K562 (cell line): ENCODE measurements at regions not wholly inside any gene's neighbourhood (a gene's known extent, or its start where the extent isn't known, plus 50 kb on each side); places are given as distances from the start of the nearest gene placed in this dataset.

ENCODE experiments used
- ATAC-seq: fragments of 200-7000 bp; cut with Tn5 transposase; 3 replicates; pipeline ENCODE4 v1.9.1; 2020; ENCODE audit warnings: moderate library complexity
- BruUV-seq: library from RNA; stranded (reverse); fragments of 400-500 nt; replicated peaks from 2 replicates; lab custom pipeline; 2021; lab: Mats Ljungman, UMichigan
- CTCF ChIA-PET: fragments of 300-600 bp; formaldehyde crosslinking; extraction: SDS; loops from one replicate; lab custom pipeline; 2021; ENCODE audit warnings: low intra/inter-chr PET ratio; lab: Yijun Ruan, JAX
- POLR2A ChIA-PET: fragments of 300-600, 350-650 bp; sonication (Branson Sonifier 250); formaldehyde crosslinking; extraction: SDS; loops from one replicate; lab custom pipeline; 2021; ENCODE audit warnings: antibody characterized with exemption, inconsistent platforms; lab: Yijun Ruan, JAX
- DNase-seq, 4 experiments: peaks; one replicate each; pipeline versions ENCODE4 v3.0.0 to v3.0.0-alpha.2; 2011 to 2018; ENCODE audit warnings: low spot score in 3 of 4, mixed read lengths in 3 of 4; ENCODE audit errors: extremely low read depth in 1 of 4
- FAIRE-seq: peaks from 2 replicates; lab custom pipeline; 2011; peaks lifted over from hg19 to GRCh38; lab: Jason Lieb, UNC
- H2AFZ ChIP-seq: 2 replicates; pipeline ENCODE4 v1.6.0; 2011; ENCODE audit warnings: low read depth, low read length, control low read depth, inconsistent platforms
- H3K27ac ChIP-seq: fragments of 200-600 bp; 3 replicates; pipeline ENCODE4 v1.8.0; 2011; ENCODE audit warnings: low read depth, mild to moderate bottlenecking, control low read depth, inconsistent platforms, low read length, moderate library complexity, mixed read lengths; ENCODE audit errors: extremely low read depth
- H3K27me3 ChIP-seq, 2 experiments: fragments of 300-600 bp in 1 of 2; 2 replicates in 1 of 2; 3 replicates in 1 of 2; pipeline versions ENCODE4 v1.6.0 to v1.8.0; 2011; ENCODE audit warnings: inconsistent platforms in 2 of 2, low read length in 2 of 2, mild to moderate bottlenecking in 1 of 2, mixed read lengths in 1 of 2, moderate library complexity in 1 of 2; ENCODE audit not compliant: control insufficient read depth in 2 of 2, insufficient read depth in 2 of 2
- H3K36me3 ChIP-seq: fragments of 300-600 bp; 3 replicates; pipeline ENCODE4 v1.8.0; 2011; ENCODE audit warnings: mild to moderate bottlenecking, low read length, inconsistent platforms; ENCODE audit not compliant: control insufficient read depth, insufficient read depth
- H3K4me1 ChIP-seq, 2 experiments: fragments of 200-600 bp in 1 of 2; replicated peaks in 1 of 2; 2 replicates in 1 of 2; 3 replicates in 1 of 2; pipeline versions ENCODE4 v1.5.1 to v1.8.0; 2011; ENCODE audit warnings: inconsistent platforms in 2 of 2, low read length in 2 of 2, mild to moderate bottlenecking in 1 of 2, mixed read lengths in 1 of 2, moderate library complexity in 1 of 2; ENCODE audit not compliant: control insufficient read depth in 2 of 2, insufficient read depth in 2 of 2
- H3K4me2 ChIP-seq: 2 replicates; pipeline ENCODE4 v1.6.1; 2011; ENCODE audit warnings: low read length, control low read depth, inconsistent platforms, mixed read lengths; ENCODE audit not compliant: insufficient read depth
- H3K4me3 ChIP-seq: fragments of 200-600 bp; sonication (generic), shearing (Covaris generic); 2 replicates; pipeline ENCODE4 v1.5.1; 2016; ENCODE audit warnings: control low read depth, inconsistent platforms
- H3K79me2 ChIP-seq: fragments of 200-600 bp; 3 replicates; pipeline ENCODE4 v1.8.0; 2011; ENCODE audit warnings: low read length, inconsistent platforms; ENCODE audit not compliant: control insufficient read depth, insufficient read depth
- H3K9ac ChIP-seq, 2 experiments: 2 replicates each; pipeline versions ENCODE4 v1.6.0 to v1.6.1; 2011; ENCODE audit warnings: low read depth in 2 of 2, low read length in 2 of 2, control low read depth in 1 of 2, inconsistent platforms in 1 of 2, mild to moderate bottlenecking in 1 of 2, mixed read lengths in 1 of 2; ENCODE audit not compliant: insufficient read depth in 1 of 2
- H3K9me1 ChIP-seq: one replicate; pipeline ENCODE4 v1.6.0; 2011; ENCODE audit warnings: inconsistent platforms, mild to moderate bottlenecking, low read length, moderate library complexity; ENCODE audit not compliant: control insufficient read depth, insufficient read depth
- H3K9me3 ChIP-seq: replicated peaks from 2 replicates; pipeline ENCODE4 v1.5.1; 2011; ENCODE audit warnings: low read depth, low read length, inconsistent platforms; ENCODE audit not compliant: control insufficient read depth, insufficient read depth
- H4K20me1 ChIP-seq: replicated peaks from 2 replicates; pipeline ENCODE4 v1.6.1; 2011; ENCODE audit warnings: low read length, inconsistent platforms, mixed read lengths; ENCODE audit not compliant: control insufficient read depth, insufficient read depth
- ASH1L ChIP-seq: fragments of 450-650 bp; IDR thresholded peaks from 2 replicates; pipeline ENCODE4 v1.6.1; 2018; ENCODE audit warnings: borderline replicate concordance, mild to moderate bottlenecking, low read depth; ENCODE audit not compliant: partially characterized antibody
- KAT8 ChIP-seq: fragments of 450-650 bp; IDR thresholded peaks from 2 replicates; pipeline ENCODE4 v1.6.1; 2016; ENCODE audit warnings: low read depth, mild to moderate bottlenecking
- SMC3 ChIP-seq: conservative IDR thresholded peaks from 2 replicates; pipeline ENCODE4 v1.6.1; 2011; ENCODE audit warnings: low read depth, low read length, improper control_type of control experiment; ENCODE audit not compliant: insufficient read depth
- TEAD4 ChIP-seq, 2 experiments: sonication (generic) in 1 of 2; formaldehyde crosslinking in 1 of 2; IDR thresholded peaks; 2 replicates each; pipeline versions ENCODE4 v1.6.1 to v1.8.0; 2012 to 2022; ENCODE audit warnings: borderline replicate concordance in 1 of 2, inconsistent platforms in 1 of 2, low read length in 1 of 2, mild to moderate bottlenecking in 1 of 2, missing genetic modification reagents in 1 of 2
- WHSC1 ChIP-seq: IDR thresholded peaks from one replicate; pipeline ENCODE4 v1.6.1; 2012; ENCODE audit warnings: low read length, control low read depth, inconsistent platforms
- ZKSCAN8 ChIP-seq: fragments of 200-800 bp; sonication (Bioruptor generic); IDR thresholded peaks from 2 replicates; pipeline ENCODE4 v1.6.1; 2016; ENCODE audit warnings: missing genetic modification characterization, missing compliant biosample characterization
- ZNF165 ChIP-seq: fragments of 250-450 bp; sonication (Bioruptor Pico); IDR thresholded peaks from 2 replicates; pipeline ENCODE4 v1.4.0; 2020; ENCODE audit warnings: borderline replicate concordance
- ZNF695 ChIP-seq: fragments of 450-650 bp; formaldehyde crosslinking; IDR thresholded peaks from 2 replicates; pipeline ENCODE4 v1.4.0; 2020; ENCODE audit warnings: mild to moderate bottlenecking, moderate library complexity
- WGBS: fragments of 100-300 bp; shearing (Covaris generic); methylation state at CpG from one replicate; pipeline ENCODE4 v1.1.6; 2016; ENCODE audit warnings: low coverage, mixed read lengths; ENCODE audit not compliant: insufficient coverage; ENCODE audit errors: missing lambda C conversion rate; 5-methylcytosine and 5-hydroxymethylcytosine counted together
- in situ Hi-C: fragments of 300-500 bp; cut with MboI; formaldehyde crosslinking; loops from 4 replicates; pipeline ENCODE4 v1.15.0; 2018; ENCODE audit warnings: inconsistent platforms, mixed read lengths
- intact Hi-C: fragments of 100-400 bp; cut with micrococcal nuclease; formaldehyde crosslinking; loops from 2 replicates; pipeline ENCODE4 v1.14.2; 2022
- TF ChIP-seq, protein P1 (sequence below): fragments of 450-650 bp; IDR thresholded peaks from 2 replicates; pipeline ENCODE4 v1.6.1; 2016; ENCODE audit warnings: low read depth
- TF ChIP-seq, protein P2 (sequence below): fragments of 250-450 bp; sonication (Bioruptor Pico); IDR thresholded peaks from 2 replicates; pipeline ENCODE4 v1.4.0; 2020
- TF ChIP-seq, protein P3 (sequence below): fragments of 450-650 bp; IDR thresholded peaks from 2 replicates; pipeline ENCODE4 v1.6.1; 2016; ENCODE audit warnings: antibody characterized with exemption

DNA sequence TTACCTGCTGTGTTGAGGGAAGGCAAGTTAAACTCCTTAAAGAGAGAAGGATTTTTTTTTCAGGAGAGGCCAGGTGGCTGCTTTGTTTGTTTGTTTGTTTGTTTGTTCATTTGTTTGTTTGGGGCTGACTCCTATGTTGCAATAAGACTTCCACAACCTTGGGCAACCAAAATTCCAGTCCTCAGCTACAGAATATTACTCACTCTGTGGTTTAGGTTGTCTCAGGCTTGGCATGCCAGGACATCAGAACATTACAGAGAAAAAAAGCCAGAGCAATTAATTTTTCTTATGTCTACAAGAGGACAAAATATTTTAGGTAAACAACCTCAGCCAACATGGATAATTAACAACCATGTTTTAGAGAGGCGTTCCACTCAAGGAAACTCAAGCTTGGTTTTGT, 156.7 kb upstream of the ATP11B start:
- H3K9me3 ChIP-seq: no peaks in the 10 kb centered on the region
- WGBS: 0% methylated on average over 1 of the region's 1 CpG
- ATAC-seq (no peak), DNase-seq (no peak), FAIRE-seq (no peak)
- H3K9ac ChIP-seq: no peak overlapping the region
- no peak overlapping the region for H3K4me3 ChIP-seq
- no peaks in the 10 kb centered on the region for H3K9me1 ChIP-seq
- no peaks in the 10 kb centered on the region for H3K4me1 ChIP-seq
- POLR2A ChIA-PET: no interaction called here
- no peak overlapping the region for H3K4me2 ChIP-seq
- CTCF ChIA-PET: no interaction called here
- no peaks in the 10 kb centered on the region for H3K36me3 ChIP-seq
- H3K27ac ChIP-seq: no peak overlapping the region
- intact Hi-C loops: no loop called here
- no peak overlapping the region for H2AFZ ChIP-seq
- peaks cover under 1 to 3% of the 10 kb centered on the region in 2 experiments; a peak in 1 of 5 replicates for H3K27me3 ChIP-seq
- in situ Hi-C loops: no loop called here
- H4K20me1 ChIP-seq: no peaks in the 10 kb centered on the region
- no peaks in the 10 kb centered on the region for H3K79me2 ChIP-seq
- BruUV-seq: no TSS peak
- TF ChIP-seq TEAD4 (IDR thresholded peaks at IDR 0.05; ENCODE audit: low read length) (no peak), TEAD4 (CRISPR knock-in tag; IDR thresholded peaks at IDR 0.05; ENCODE audit: borderline replicate concordance) (no peak), WHSC1 (no peak), ASH1L (no peak), SMC3 (no peak), ZNF695 (no peak), ZNF165 (CRISPR knock-in tag) (no peak), KAT8 (no peak), ZKSCAN8 (no peak)
- TF ChIP-seq, protein P1, sequence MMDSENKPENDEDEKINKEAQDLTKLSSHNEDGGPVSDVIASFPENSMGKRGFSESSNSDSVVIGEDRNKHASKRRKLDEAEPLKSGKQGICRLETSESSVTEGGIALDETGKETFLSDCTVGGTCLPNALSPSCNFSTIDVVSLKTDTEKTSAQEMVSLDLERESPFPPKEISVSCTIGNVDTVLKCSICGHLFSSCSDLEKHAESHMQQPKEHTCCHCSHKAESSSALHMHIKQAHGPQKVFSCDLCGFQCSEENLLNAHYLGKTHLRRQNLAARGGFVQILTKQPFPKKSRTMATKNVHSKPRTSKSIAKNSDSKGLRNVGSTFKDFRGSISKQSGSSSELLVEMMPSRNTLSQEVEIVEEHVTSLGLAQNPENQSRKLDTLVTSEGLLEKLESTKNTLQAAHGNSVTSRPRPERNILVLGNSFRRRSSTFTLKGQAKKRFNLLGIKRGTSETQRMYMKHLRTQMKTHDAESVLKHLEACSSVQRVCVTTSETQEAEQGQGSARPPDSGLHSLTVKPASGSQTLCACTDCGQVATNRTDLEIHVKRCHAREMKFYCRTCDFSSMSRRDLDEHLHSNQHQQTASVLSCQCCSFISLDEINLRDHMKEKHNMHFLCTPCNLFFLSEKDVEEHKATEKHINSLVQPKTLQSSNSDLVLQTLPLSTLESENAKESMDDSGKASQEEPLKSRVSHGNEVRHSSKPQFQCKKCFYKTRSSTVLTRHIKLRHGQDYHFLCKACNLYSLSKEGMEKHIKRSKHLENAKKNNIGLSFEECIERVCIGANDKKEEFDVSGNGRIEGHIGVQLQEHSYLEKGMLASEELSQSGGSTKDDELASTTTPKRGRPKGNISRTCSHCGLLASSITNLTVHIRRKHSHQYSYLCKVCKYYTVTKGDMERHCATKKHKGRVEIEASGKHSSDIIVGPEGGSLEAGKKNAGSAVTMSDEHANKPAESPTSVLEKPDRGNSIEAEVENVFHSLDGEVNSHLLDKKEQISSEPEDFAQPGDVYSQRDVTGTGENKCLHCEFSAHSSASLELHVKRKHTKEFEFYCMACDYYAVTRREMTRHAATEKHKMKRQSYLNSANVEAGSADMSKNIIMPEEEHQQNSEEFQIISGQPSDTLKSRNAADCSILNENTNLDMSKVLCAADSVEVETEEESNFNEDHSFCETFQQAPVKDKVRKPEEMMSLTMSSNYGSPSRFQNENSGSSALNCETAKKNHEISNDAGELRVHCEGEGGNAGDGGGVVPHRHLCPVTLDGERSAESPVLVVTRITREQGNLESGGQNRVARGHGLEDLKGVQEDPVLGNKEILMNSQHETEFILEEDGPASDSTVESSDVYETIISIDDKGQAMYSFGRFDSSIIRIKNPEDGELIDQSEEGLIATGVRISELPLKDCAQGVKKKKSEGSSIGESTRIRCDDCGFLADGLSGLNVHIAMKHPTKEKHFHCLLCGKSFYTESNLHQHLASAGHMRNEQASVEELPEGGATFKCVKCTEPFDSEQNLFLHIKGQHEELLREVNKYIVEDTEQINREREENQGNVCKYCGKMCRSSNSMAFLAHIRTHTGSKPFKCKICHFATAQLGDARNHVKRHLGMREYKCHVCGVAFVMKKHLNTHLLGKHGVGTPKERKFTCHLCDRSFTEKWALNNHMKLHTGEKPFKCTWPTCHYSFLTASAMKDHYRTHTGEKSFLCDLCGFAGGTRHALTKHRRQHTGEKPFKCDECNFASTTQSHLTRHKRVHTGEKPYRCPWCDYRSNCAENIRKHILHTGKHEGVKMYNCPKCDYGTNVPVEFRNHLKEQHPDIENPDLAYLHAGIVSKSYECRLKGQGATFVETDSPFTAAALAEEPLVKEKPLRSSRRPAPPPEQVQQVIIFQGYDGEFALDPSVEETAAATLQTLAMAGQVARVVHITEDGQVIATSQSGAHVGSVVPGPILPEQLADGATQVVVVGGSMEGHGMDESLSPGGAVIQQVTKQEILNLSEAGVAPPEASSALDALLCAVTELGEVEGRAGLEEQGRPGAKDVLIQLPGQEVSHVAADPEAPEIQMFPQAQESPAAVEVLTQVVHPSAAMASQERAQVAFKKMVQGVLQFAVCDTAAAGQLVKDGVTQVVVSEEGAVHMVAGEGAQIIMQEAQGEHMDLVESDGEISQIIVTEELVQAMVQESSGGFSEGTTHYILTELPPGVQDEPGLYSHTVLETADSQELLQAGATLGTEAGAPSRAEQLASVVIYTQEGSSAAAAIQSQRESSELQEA: no peak
- TF ChIP-seq, protein P2, sequence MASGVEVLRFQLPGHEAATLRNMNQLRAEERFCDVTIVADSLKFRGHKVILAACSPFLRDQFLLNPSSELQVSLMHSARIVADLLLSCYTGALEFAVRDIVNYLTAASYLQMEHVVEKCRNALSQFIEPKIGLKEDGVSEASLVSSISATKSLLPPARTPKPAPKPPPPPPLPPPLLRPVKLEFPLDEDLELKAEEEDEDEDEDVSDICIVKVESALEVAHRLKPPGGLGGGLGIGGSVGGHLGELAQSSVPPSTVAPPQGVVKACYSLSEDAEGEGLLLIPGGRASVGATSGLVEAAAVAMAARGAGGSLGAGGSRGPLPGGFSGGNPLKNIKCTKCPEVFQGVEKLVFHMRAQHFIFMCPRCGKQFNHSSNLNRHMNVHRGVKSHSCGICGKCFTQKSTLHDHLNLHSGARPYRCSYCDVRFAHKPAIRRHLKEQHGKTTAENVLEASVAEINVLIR (CRISPR knock-in tag): no peak
- TF ChIP-seq, protein P3, sequence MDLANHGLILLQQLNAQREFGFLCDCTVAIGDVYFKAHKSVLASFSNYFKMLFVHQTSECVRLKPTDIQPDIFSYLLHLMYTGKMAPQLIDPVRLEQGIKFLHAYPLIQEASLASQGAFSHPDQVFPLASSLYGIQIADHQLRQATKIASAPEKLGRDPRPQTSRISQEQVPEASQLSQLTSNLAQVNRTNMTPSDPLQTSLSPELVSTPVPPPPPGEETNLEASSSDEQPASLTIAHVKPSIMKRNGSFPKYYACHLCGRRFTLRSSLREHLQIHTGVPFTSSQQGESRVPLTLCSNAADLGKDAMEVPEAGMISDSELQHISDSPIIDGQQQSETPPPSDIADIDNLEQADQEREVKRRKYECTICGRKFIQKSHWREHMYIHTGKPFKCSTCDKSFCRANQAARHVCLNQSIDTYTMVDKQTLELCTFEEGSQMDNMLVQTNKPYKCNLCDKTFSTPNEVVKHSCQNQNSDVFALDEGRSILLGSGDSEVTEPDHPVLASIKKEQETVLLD: no peak
